HG02981 (cell line): ENCODE measurements at regions not wholly inside any gene's neighbourhood (a gene's known extent, or its start where the extent isn't known, plus 50 kb on each side); places are given as distances from the start of the nearest gene placed in this dataset.

Source experiments
- ATAC-seq: cut with Tn5 transposase; IDR thresholded peaks from one replicate; pipeline ENCODE4 v1.9.1; 2021; ENCODE audit warnings: mild to moderate bottlenecking, moderate library complexity; ENCODE audit not compliant: unreplicated experiment

GRCh38 chr3:186413615-186414415 is 51.8 kb upstream of the DGKG start:
- ATAC-seq: peak; percentile 40

- peak; percentile 46 for ATAC-seq
Measured at GRCh38 chr3:186411994-186412393, 50.0 kb upstream of the DGKG start.
